Adrenal gland (tissue), 5 donors: ENCODE measurements at regions not wholly inside any gene's neighbourhood (a gene's known extent, or its start where the extent isn't known, plus 50 kb on each side); places are given as distances from the start of the nearest gene placed in this dataset.

Experiments used
- POLR2A ChIP-seq, 2 donors: fragments of 450-650 bp; IDR thresholded peaks; one replicate each; pipeline ENCODE4 v1.6.1; 2017; ENCODE audit warnings: antibody characterized with exemption in 2 of 2, mild to moderate bottlenecking in 2 of 2, moderate library complexity in 1 of 2
- TF ChIP-seq, protein P1 (sequence below), 6 experiments: fragments of 450-650 bp in 4 of 6; fragments of 200-600 bp in 2 of 6; sonication (generic) in 1 of 6; IDR thresholded peaks; 1 replicate in 5 of 6; 2 replicates in 1 of 6; pipeline versions ENCODE4 v1.5.1 to v1.8.0; 2016 to 2021; ENCODE audit warnings: antibody characterized with exemption in 6 of 6, mild to moderate bottlenecking in 2 of 6, moderate library complexity in 1 of 6
- donor health status: DM: no; HTN: no; CAD: no.

DNA sequence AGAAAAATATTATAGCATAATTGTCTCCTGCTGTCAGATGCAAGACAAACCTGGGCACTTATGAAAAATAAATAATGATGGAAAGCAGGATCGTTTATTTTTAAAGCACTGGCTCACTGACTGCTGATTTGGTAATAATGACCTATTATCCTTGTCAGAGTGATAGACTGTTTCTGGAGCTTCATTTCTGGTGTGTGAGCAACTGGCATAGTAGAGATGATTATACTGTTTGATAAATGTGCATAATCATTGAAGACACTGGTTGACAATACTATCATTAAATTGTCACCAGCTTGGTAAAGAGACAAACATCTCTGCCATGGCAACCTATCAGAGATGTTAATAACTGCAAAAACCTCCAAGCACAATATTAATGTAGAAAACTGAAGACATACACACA lies 179.9 kb upstream of the ZNF644 start:
- TF ChIP-seq, protein P1, sequence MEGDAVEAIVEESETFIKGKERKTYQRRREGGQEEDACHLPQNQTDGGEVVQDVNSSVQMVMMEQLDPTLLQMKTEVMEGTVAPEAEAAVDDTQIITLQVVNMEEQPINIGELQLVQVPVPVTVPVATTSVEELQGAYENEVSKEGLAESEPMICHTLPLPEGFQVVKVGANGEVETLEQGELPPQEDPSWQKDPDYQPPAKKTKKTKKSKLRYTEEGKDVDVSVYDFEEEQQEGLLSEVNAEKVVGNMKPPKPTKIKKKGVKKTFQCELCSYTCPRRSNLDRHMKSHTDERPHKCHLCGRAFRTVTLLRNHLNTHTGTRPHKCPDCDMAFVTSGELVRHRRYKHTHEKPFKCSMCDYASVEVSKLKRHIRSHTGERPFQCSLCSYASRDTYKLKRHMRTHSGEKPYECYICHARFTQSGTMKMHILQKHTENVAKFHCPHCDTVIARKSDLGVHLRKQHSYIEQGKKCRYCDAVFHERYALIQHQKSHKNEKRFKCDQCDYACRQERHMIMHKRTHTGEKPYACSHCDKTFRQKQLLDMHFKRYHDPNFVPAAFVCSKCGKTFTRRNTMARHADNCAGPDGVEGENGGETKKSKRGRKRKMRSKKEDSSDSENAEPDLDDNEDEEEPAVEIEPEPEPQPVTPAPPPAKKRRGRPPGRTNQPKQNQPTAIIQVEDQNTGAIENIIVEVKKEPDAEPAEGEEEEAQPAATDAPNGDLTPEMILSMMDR (IDR thresholded peaks at IDR 0.05), result no peak
- no peak for TF ChIP-seq POLR2A (IDR thresholded peaks at IDR 0.05)
